AG04450 (cell line): ENCODE measurements at regions not wholly inside any gene's neighbourhood (a gene's known extent, or its start where the extent isn't known, plus 50 kb on each side); places are given as distances from the start of the nearest gene placed in this dataset.

Experiments used
- CTCF ChIA-PET: fragments of 300-600, 350-600 bp; formaldehyde crosslinking; extraction: SDS; loops from one replicate; lab custom pipeline; 2022; ENCODE audit warnings: antibody characterized with exemption, inconsistent platforms; lab: Charles Lee
- POLR2A ChIA-PET: fragments of 350-600 bp; formaldehyde crosslinking; extraction: SDS; loops from one replicate; lab custom pipeline; 2021; ENCODE audit warnings: antibody characterized with exemption, inconsistent platforms; lab: Yijun Ruan, JAX
- DNase-seq: peaks from one replicate; pipeline ENCODE4 v3.0.0-alpha.2; 2011; ENCODE audit warnings: low read depth, low spot score
- H3K27ac ChIP-seq: one replicate; pipeline ENCODE4 v1.5.1; 2012; ENCODE audit warnings: low read depth, low read length, control low read depth
- H3K27me3 ChIP-seq: one replicate; pipeline ENCODE4 v1.6.0; 2012; ENCODE audit warnings: low read length; ENCODE audit not compliant: control insufficient read depth, insufficient read depth
- H3K4me3 ChIP-seq: 2 replicates; pipeline ENCODE4 v1.5.1; 2011; ENCODE audit warnings: mild to moderate bottlenecking, low read depth, low read length, control low read depth
- H3K9me3 ChIP-seq: 2 replicates; pipeline ENCODE4 v1.5.1; 2012; ENCODE audit warnings: low read length; ENCODE audit not compliant: control insufficient read depth, insufficient read depth
- TF ChIP-seq, protein P1 (sequence below): IDR thresholded peaks from 2 replicates; pipeline ENCODE4 v1.5.1; 2011; ENCODE audit warnings: low read depth, low read length, control low read depth, inconsistent platforms

DNA sequence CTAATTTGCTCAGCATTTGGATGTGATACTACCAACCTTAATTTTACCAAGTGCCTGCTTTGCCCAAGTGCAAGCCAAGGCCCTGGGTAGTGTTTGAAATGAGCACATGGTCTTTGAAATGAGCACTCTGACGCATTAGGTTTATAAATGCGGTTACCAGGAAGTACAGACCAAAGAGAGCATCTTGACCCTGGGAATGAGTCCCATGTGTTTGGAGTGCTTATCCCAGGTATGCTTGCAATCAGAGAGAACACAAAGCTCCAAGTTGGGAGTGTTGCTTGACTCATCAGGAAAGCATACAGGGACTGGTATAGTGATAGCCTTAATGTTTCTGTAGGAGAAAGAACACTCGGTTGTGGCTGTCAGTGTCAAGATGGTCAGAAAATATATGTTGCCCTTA lies 203.6 kb upstream of the MAMLD1 start:
- TF ChIP-seq, protein P1, sequence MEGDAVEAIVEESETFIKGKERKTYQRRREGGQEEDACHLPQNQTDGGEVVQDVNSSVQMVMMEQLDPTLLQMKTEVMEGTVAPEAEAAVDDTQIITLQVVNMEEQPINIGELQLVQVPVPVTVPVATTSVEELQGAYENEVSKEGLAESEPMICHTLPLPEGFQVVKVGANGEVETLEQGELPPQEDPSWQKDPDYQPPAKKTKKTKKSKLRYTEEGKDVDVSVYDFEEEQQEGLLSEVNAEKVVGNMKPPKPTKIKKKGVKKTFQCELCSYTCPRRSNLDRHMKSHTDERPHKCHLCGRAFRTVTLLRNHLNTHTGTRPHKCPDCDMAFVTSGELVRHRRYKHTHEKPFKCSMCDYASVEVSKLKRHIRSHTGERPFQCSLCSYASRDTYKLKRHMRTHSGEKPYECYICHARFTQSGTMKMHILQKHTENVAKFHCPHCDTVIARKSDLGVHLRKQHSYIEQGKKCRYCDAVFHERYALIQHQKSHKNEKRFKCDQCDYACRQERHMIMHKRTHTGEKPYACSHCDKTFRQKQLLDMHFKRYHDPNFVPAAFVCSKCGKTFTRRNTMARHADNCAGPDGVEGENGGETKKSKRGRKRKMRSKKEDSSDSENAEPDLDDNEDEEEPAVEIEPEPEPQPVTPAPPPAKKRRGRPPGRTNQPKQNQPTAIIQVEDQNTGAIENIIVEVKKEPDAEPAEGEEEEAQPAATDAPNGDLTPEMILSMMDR, result no peak
- H3K4me3 ChIP-seq, result no peak overlapping the region
- H3K27ac ChIP-seq, result no peak overlapping the region
- POLR2A ChIA-PET, result no interaction called here
- DNase-seq, result no peak
- CTCF ChIA-PET, result no interaction called here
- no peaks in the 10 kb centered on the region for H3K9me3 ChIP-seq
- no peaks in the 10 kb centered on the region for H3K27me3 ChIP-seq

DNA sequence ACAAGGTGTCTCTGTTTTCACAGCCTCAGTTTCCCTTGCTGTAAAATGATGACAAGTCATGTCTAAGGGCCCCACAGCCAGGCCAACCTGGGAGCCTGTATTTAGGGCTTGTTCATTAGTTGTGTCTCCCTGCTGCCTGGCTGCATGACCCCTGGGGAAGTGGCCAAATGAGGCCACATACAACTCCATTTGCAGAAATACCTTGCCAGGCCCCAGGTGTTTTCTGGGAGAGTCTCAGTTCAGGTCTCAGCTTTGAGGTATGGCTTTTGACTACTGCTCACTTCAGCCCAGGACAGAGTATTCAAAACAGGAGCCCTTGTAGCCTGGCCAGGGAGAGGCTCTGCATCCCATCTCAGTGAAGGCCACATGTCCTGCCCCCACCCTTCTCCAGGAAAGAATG lies 202.5 kb upstream of the MAMLD1 start:
- ChIA-PET CTCF (no interaction called here), POLR2A (interaction anchor here (0.6 kb wide), 1 partner anchor 532 kb away, joined by 3 read pairs; no protein-coding TSS in a partner anchor)
- Histone ChIP-seq H3K27ac (no peak overlapping the region), H3K4me3 (no peak overlapping the region), H3K27me3 (no peaks in the 10 kb centered on the region), H3K9me3 (no peaks in the 10 kb centered on the region)
- DNase-seq, result no peak
- TF ChIP-seq, protein P1, result no peak

DNA sequence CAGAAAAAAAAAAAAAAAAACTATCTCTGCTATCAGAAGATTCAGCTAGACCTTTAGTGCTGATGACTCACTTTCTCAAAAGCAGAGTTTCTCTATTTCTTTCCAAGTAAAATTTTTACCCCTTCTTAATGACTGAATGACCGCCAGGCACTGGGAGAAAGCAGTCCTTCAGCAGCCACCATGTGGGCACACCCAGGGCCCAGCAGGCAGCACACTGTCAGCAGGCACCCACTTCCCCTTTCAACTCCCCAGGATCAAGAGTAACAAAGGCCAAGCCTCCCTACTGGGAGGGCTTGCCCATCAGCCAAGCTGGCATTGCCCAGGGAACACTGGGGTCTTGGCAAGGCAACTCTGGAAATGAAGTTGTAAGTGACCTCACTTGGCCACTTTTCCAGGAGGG lies 201.9 kb upstream of the MAMLD1 start:
- CTCF ChIA-PET, result no interaction called here

DNA sequence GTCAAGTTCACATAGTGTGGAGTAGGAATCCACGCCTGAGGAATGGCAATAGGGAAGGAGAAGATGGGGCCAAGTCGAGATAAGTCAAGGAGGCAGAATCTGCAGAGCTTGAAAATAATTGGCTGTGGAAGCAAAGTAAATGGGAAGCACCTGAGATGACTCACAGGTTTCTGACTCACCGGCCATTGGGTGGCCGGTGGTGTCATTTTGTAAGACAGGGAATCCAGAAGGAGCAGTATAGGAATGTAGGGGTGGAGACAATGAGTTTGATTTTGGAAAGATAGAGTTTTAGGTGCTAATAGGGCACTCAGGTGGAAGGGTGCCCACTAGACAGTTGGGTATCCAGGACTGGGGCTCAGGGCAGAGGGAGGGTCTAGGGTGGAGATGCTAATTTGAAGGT lies 201.0 kb upstream of the MAMLD1 start:
- TF ChIP-seq, protein P1, result no peak
- no peaks in the 10 kb centered on the region for H3K9me3 ChIP-seq
- no peak for DNase-seq
- H3K4me3 ChIP-seq, result no peak overlapping the region
- POLR2A ChIA-PET, result no interaction called here
- H3K27ac ChIP-seq, result no peak overlapping the region
- H3K27me3 ChIP-seq, result no peaks in the 10 kb centered on the region
- CTCF ChIA-PET, result no interaction called here

More for the DNA sequence above, 201.9 kb upstream of the MAMLD1 start:
- TF ChIP-seq, protein P1, result no peak
- H3K27ac ChIP-seq, result no peak overlapping the region
- POLR2A ChIA-PET, result interaction anchor here (0.6 kb wide), 1 partner anchor 531 kb away, joined by 3 read pairs; no protein-coding TSS in a partner anchor
- DNase-seq, result no peak
- H3K4me3 ChIP-seq, result no peak overlapping the region
- no peaks in the 10 kb centered on the region for H3K27me3 ChIP-seq
- H3K9me3 ChIP-seq, result no peaks in the 10 kb centered on the region

DNA sequence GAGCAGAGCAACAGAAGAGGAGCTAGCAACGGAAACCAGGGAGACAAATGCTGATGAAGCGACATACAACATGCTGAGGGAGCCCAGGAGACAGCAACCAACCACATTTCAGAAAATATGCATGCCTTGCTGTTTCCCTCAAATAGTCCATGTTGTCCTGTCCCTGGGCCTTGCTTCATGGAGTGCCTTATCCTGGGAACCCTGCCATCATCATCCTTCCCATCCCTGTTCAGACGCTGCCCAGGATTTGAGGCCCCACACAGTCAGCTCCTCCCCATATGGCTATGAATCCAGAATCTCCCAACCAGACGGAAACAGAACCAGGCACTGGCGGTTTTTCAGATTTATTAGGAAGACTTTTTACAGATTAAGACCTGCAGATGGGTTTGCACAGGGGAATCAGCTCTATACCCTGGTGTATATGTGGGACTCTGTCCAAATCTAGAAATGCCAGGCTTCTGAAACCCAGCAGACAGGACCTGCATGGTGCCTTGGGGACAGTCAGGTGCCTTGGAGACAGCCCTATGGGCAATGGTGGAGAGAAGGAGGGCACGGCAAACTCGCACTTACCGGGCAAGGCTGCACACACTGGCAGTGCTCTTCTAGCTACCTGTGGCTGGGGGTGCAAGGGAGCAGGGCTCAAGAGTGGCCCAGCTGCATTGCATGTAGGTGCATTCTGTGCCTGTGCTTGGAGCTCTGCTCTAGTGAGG lies 199.7 kb upstream of the MAMLD1 start:
- TF ChIP-seq, protein P1, result no peak
- H3K27ac ChIP-seq, result no peak overlapping the region
- ChIA-PET CTCF (no interaction called here), POLR2A (no interaction called here)
- H3K9me3 ChIP-seq, result no peaks in the 10 kb centered on the region
- no peak overlapping the region for H3K4me3 ChIP-seq
- no peaks in the 10 kb centered on the region for H3K27me3 ChIP-seq
- no peak for DNase-seq
